ENCODE measurements at regions not wholly inside any gene's neighbourhood (a gene's known extent, or its start where the extent isn't known, plus 50 kb on each side); places are given as distances from the start of the nearest gene placed in this dataset.

- TF ChIP-seq, protein P1, sequence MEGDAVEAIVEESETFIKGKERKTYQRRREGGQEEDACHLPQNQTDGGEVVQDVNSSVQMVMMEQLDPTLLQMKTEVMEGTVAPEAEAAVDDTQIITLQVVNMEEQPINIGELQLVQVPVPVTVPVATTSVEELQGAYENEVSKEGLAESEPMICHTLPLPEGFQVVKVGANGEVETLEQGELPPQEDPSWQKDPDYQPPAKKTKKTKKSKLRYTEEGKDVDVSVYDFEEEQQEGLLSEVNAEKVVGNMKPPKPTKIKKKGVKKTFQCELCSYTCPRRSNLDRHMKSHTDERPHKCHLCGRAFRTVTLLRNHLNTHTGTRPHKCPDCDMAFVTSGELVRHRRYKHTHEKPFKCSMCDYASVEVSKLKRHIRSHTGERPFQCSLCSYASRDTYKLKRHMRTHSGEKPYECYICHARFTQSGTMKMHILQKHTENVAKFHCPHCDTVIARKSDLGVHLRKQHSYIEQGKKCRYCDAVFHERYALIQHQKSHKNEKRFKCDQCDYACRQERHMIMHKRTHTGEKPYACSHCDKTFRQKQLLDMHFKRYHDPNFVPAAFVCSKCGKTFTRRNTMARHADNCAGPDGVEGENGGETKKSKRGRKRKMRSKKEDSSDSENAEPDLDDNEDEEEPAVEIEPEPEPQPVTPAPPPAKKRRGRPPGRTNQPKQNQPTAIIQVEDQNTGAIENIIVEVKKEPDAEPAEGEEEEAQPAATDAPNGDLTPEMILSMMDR (IDR thresholded peaks at IDR 0.05), result no peak
- TF ChIP-seq RFX5 (IDR thresholded peaks at IDR 0.05), result no peak
- TF ChIP-seq RAD21 (conservative IDR thresholded peaks at IDR 0.05 in 1 of 2, IDR thresholded peaks at IDR 0.05 in 1 of 2), result no peak
- TF ChIP-seq ESRRA (IDR thresholded peaks at IDR 0.05; ENCODE audit: borderline replicate concordance, low read length), result no peak
- no peak for TF ChIP-seq POLR2A (IDR thresholded peaks at IDR 0.05; ENCODE audit: low read length)
- TF ChIP-seq SREBF2 (IDR thresholded peaks at IDR 0.05), result no peak
- TF ChIP-seq EHMT2 (IDR thresholded peaks at IDR 0.05; ENCODE audit: low read depth), result no peak
- TF ChIP-seq, protein P2, sequence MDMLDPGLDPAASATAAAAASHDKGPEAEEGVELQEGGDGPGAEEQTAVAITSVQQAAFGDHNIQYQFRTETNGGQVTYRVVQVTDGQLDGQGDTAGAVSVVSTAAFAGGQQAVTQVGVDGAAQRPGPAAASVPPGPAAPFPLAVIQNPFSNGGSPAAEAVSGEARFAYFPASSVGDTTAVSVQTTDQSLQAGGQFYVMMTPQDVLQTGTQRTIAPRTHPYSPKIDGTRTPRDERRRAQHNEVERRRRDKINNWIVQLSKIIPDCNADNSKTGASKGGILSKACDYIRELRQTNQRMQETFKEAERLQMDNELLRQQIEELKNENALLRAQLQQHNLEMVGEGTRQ (IDR thresholded peaks at IDR 0.05), result no peak
- no peak for TF ChIP-seq JUNB (IDR thresholded peaks at IDR 0.05)
- TF ChIP-seq EP300 (IDR thresholded peaks at IDR 0.05), result no peak
Measured at GRCh38 chr4:117704721-117705120, 329.6 kb upstream of the NDST3 start.

Data from A549 (cell line).